Activated CD8-positive, alpha-beta memory T cell treated with anti-CD3 and anti-CD28 coated beads for 4 hours (primary cell): ENCODE measurements at regions not wholly inside any gene's neighbourhood (a gene's known extent, or its start where the extent isn't known, plus 50 kb on each side); places are given as distances from the start of the nearest gene placed in this dataset.

Source experiments
- DNase-seq, 2 donors: peaks; one replicate each; pipeline ENCODE4 v3.0.0-alpha.2; 2020; ENCODE audit warnings: low read depth in 2 of 2

- no peak for DNase-seq
These were observed 70.2 kb upstream of the EGLN3 start for GRCh38 chr14:34021096-34021495.

- no peak for DNase-seq
These were observed 69.1 kb upstream of the EGLN3 start for GRCh38 chr14:34020014-34020413.

- no peak for DNase-seq
These were observed 67.8 kb upstream of the EGLN3 start for GRCh38 chr14:34018564-34019244.

- no peak for DNase-seq
These were observed 67.3 kb upstream of the EGLN3 start for GRCh38 chr14:34018125-34018524.

GRCh38 chr14:34015383-34015782, 64.5 kb upstream of the EGLN3 start:
- no peak for DNase-seq

- DNase-seq = no peak
These were observed 64.1 kb upstream of the EGLN3 start for GRCh38 chr14:34014936-34015335.

- DNase-seq = no peak
These were observed 62.8 kb upstream of the EGLN3 start for GRCh38 chr14:34013721-34014060.

- no peak for DNase-seq
These were observed 62.3 kb upstream of the EGLN3 start for GRCh38 chr14:34012978-34013720.

- no peak for DNase-seq
These were observed 61.5 kb upstream of the EGLN3 start for GRCh38 chr14:34012369-34012768.

GRCh38 chr14:34009956-34010355, 59.1 kb upstream of the EGLN3 start:
- no peak for DNase-seq

GRCh38 chr14:34007902-34008301, 57.0 kb upstream of the EGLN3 start:
- no peak for DNase-seq

GRCh38 chr14:34005901-34006300, 55.0 kb upstream of the EGLN3 start:
- no peak for DNase-seq

- no peak for DNase-seq
These were observed 54.0 kb upstream of the EGLN3 start for GRCh38 chr14:34004881-34005280.

- DNase-seq = no peak
These were observed 52.8 kb upstream of the EGLN3 start for GRCh38 chr14:34003691-34004090.

GRCh38 chr14:34003082-34003668, 52.3 kb upstream of the EGLN3 start:
- DNase-seq = no peak
